Gastrocnemius medialis (tissue), 4 donors: ENCODE measurements at regions not wholly inside any gene's neighbourhood (a gene's known extent, or its start where the extent isn't known, plus 50 kb on each side); places are given as distances from the start of the nearest gene placed in this dataset.

Source experiments
- POLR2A ChIP-seq, 2 donors: fragments of 450-650 bp; IDR thresholded peaks; one replicate each; pipeline ENCODE4 v1.6.1; 2017; ENCODE audit warnings: antibody characterized with exemption in 2 of 2, mild to moderate bottlenecking in 2 of 2, moderate library complexity in 2 of 2
- TF ChIP-seq, protein P1 (sequence below), 5 experiments: fragments of 450-650 bp in 3 of 5; fragments of 200-600 bp in 2 of 5; sonication (generic) in 2 of 5; IDR thresholded peaks in 4 of 5; conservative IDR thresholded peaks in 1 of 5; 1 replicate in 4 of 5; 2 replicates in 1 of 5; pipeline ENCODE4 v1.5.1; 2016 to 2019; ENCODE audit warnings: antibody characterized with exemption in 5 of 5, mild to moderate bottlenecking in 3 of 5, moderate library complexity in 3 of 5

DNA sequence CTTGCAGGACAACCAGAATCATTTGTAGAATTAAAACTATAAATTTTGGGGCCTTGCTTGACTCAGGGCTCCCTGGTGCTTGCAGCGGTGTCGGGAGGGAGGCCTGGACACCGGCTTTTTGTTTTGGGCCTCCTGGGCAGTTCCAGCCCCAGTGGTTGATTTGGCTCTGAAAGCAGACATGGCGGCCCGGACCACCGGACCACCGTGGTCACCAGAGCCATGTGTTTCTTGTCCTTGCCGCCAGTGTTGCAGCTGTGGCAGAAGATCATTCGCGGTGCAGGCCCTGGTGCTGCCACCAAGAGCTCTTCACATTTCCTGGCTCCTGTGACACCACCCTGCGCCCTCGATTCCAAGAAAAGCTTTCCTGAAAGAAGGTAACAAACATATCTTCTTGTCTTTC, 484.8 kb downstream of the BRINP3 start:
- TF ChIP-seq, protein P1, sequence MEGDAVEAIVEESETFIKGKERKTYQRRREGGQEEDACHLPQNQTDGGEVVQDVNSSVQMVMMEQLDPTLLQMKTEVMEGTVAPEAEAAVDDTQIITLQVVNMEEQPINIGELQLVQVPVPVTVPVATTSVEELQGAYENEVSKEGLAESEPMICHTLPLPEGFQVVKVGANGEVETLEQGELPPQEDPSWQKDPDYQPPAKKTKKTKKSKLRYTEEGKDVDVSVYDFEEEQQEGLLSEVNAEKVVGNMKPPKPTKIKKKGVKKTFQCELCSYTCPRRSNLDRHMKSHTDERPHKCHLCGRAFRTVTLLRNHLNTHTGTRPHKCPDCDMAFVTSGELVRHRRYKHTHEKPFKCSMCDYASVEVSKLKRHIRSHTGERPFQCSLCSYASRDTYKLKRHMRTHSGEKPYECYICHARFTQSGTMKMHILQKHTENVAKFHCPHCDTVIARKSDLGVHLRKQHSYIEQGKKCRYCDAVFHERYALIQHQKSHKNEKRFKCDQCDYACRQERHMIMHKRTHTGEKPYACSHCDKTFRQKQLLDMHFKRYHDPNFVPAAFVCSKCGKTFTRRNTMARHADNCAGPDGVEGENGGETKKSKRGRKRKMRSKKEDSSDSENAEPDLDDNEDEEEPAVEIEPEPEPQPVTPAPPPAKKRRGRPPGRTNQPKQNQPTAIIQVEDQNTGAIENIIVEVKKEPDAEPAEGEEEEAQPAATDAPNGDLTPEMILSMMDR (IDR thresholded peaks at IDR 0.05 in 4 of 5, conservative IDR thresholded peaks at IDR 0.05 in 1 of 5): no peak
- no peak for TF ChIP-seq POLR2A (IDR thresholded peaks at IDR 0.05)
